Trophoblast cell (in vitro differentiated cells and primary cell): ENCODE measurements at regions not wholly inside any gene's neighbourhood (a gene's known extent, or its start where the extent isn't known, plus 50 kb on each side); places are given as distances from the start of the nearest gene placed in this dataset.
"Not testable (repeated sequence)": the region's sequence is repeated elsewhere in the genome, so short reads cannot be mapped to it uniquely, and the experiment has no call there.

ENCODE experiments used
- DNase-seq, 2 donors: peaks; one replicate each; pipeline ENCODE4 v3.0.0-alpha.2; 2016
- H2AFZ ChIP-seq: 2 replicates; pipeline ENCODE4 v1.6.1; 2013; ENCODE audit warnings: low read length, moderate library complexity, mild to moderate bottlenecking; ENCODE audit not compliant: insufficient read depth, poor library complexity
- H2AK5ac ChIP-seq: 2 replicates; pipeline ENCODE4 v1.6.1; 2013; ENCODE audit warnings: mild to moderate bottlenecking, low read length
- H2BK120ac ChIP-seq: 2 replicates; pipeline ENCODE4 v1.6.1; 2013; ENCODE audit warnings: low read length, mild to moderate bottlenecking, moderate library complexity; ENCODE audit not compliant: insufficient read depth, poor library complexity
- H2BK12ac ChIP-seq: 2 replicates; pipeline ENCODE4 v1.6.1; 2013; ENCODE audit warnings: mild to moderate bottlenecking, low read length, moderate library complexity
- H2BK5ac ChIP-seq: 2 replicates; pipeline ENCODE4 v1.6.1; 2013; ENCODE audit warnings: low read length, low read depth, moderate library complexity, mild to moderate bottlenecking; ENCODE audit not compliant: poor library complexity
- H3K14ac ChIP-seq: 2 replicates; pipeline ENCODE4 v1.6.1; 2013; ENCODE audit warnings: mild to moderate bottlenecking, low read length
- H3K18ac ChIP-seq: 2 replicates; pipeline ENCODE4 v1.6.1; 2013; ENCODE audit warnings: mild to moderate bottlenecking, low read length
- H3K23ac ChIP-seq: 2 replicates; pipeline ENCODE4 v1.6.1; 2013; ENCODE audit warnings: low read length
- H3K27ac ChIP-seq: 2 replicates; pipeline ENCODE4 v1.5.1; 2013; ENCODE audit warnings: low read depth, mild to moderate bottlenecking, inconsistent platforms, low read length, moderate library complexity
- H3K27me3 ChIP-seq: 2 replicates; pipeline ENCODE4 v1.6.1; 2013; ENCODE audit warnings: inconsistent platforms, mild to moderate bottlenecking, low read length, moderate library complexity; ENCODE audit not compliant: insufficient read depth
- H3K36me3 ChIP-seq, 2 experiments: 1 replicate in 1 of 2; 2 replicates in 1 of 2; pipeline ENCODE4 v1.6.1; 2013; ENCODE audit warnings: low read length in 2 of 2, mild to moderate bottlenecking in 2 of 2, moderate library complexity in 1 of 2; ENCODE audit not compliant: insufficient read depth in 2 of 2, control insufficient read depth in 1 of 2
- H3K4ac ChIP-seq: 2 replicates; pipeline ENCODE4 v1.6.1; 2013; ENCODE audit warnings: low read depth, mild to moderate bottlenecking, low read length, moderate library complexity
- H3K4me1 ChIP-seq, 2 experiments: 1 replicate in 1 of 2; 2 replicates in 1 of 2; pipeline ENCODE4 v1.6.1; 2013; ENCODE audit warnings: low read length in 2 of 2, mild to moderate bottlenecking in 2 of 2, moderate library complexity in 1 of 2; ENCODE audit not compliant: insufficient read depth in 2 of 2, control insufficient read depth in 1 of 2
- H3K4me2 ChIP-seq: 2 replicates; pipeline ENCODE4 v1.6.1; 2013; ENCODE audit warnings: inconsistent platforms, mild to moderate bottlenecking, low read length, moderate library complexity
- H3K4me3 ChIP-seq: 2 replicates; pipeline ENCODE4 v1.5.1; 2013; ENCODE audit warnings: mild to moderate bottlenecking, low read depth, low read length, inconsistent platforms
- H3K79me1 ChIP-seq: one replicate; pipeline ENCODE4 v1.6.1; 2013; ENCODE audit warnings: low read length
- H3K79me2 ChIP-seq: 2 replicates; pipeline ENCODE4 v1.6.1; 2013; ENCODE audit warnings: low read length, mild to moderate bottlenecking; ENCODE audit not compliant: control insufficient read depth, insufficient read depth, poor library complexity
- H3K9ac ChIP-seq: 2 replicates; pipeline ENCODE4 v1.6.1; 2013; ENCODE audit warnings: mild to moderate bottlenecking, low read length
- H3K9me3 ChIP-seq: 2 replicates; pipeline ENCODE4 v1.6.1; 2013; ENCODE audit warnings: low read depth, mild to moderate bottlenecking, control low read depth, inconsistent platforms, low read length; ENCODE audit not compliant: insufficient read depth
- H4K12ac ChIP-seq: 2 replicates; pipeline ENCODE4 v1.6.1; 2013; ENCODE audit warnings: low read depth, mild to moderate bottlenecking, low read length, moderate library complexity
- H4K8ac ChIP-seq: 2 replicates; pipeline ENCODE4 v1.6.1; 2013; ENCODE audit warnings: low read depth, mild to moderate bottlenecking, low read length, moderate library complexity
- H4K91ac ChIP-seq: one replicate; pipeline ENCODE4 v1.6.1; 2013; ENCODE audit warnings: low read depth, mild to moderate bottlenecking, low read length, moderate library complexity
- WGBS: extraction: QIAGEN DNeasy Blood & Tissue Kit; methylation state at CpG from one replicate; pipeline ENCODE4 v1.1.7; 2013; ENCODE audit warnings: missing lambda C conversion rate; ENCODE audit not compliant: insufficient read length, insufficient coverage; ENCODE audit errors: extremely low coverage; 5-methylcytosine and 5-hydroxymethylcytosine counted together

DNA sequence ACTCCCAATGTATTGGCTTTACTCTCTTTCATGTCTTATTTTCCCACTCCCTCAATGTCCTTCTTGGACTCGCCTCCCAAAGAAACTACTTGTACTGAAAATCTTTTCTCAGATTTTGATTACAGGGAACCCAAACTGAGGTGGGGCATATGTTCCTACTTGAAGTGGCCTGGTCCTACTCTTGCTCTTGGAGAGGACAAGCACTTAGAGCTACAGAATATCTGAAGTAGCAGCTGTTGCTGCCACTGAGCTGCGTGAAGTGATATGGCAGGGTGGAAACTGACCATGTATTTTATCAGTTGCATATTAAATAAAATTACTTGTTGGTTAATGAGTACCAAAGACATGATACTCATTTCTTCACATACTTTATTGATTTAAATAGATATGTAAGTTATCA is 129.5 kb downstream of the TSEN15 start:
- Histone ChIP-seq H3K9ac (no peak overlapping the region), H3K4ac (no peak overlapping the region)
- WGBS: no CpG with 5 or more reads among the region's 2 CpGs

DNA sequence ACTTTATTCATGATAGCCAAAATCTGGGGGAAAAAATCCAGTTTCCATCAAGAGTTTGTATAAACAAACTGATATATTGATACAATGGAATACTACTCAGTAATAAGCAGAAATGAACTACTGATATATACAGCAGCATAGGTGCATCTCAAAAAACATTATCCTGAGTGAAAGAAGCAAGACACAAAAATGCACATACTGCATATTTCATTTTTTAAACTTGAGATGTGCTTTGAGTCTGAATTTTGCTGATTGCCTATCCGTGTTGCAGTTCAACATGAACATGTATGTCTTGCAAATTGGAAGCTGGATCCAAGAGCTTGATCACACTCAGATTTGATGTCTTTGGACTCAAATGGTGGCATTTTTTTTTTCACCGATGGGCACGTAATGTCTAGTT is 132.4 kb downstream of the TSEN15 start:
- no peaks in the 10 kb centered on the region for H3K79me1 ChIP-seq
- no peak overlapping the region for H3K23ac ChIP-seq
- H3K4ac ChIP-seq: no peak overlapping the region
- no peaks in the 10 kb centered on the region for H3K36me3 ChIP-seq
- H2AFZ ChIP-seq: no peak overlapping the region
- H4K12ac ChIP-seq: no peak overlapping the region
- no peak overlapping the region for H2BK5ac ChIP-seq
- no peak overlapping the region for H3K14ac ChIP-seq
- H3K79me2 ChIP-seq: no peaks in the 10 kb centered on the region
- no peak overlapping the region for H2AK5ac ChIP-seq
- DNase-seq: no peak
- H3K4me1 ChIP-seq: no peaks in the 10 kb centered on the region
- no CpG with 5 or more reads among the region's 3 CpGs for WGBS
- H3K9me3 ChIP-seq: no peaks in the 10 kb centered on the region
- no peak overlapping the region for H3K4me2 ChIP-seq
- H4K91ac ChIP-seq: no peak overlapping the region
- H3K18ac ChIP-seq: no peak overlapping the region
- H3K9ac ChIP-seq: no peak overlapping the region
- H2BK12ac ChIP-seq: no peak overlapping the region
- no peaks in the 10 kb centered on the region for H3K27me3 ChIP-seq
- H2BK120ac ChIP-seq: no peak overlapping the region
- no peak overlapping the region for H3K4me3 ChIP-seq
- no peak overlapping the region for H4K8ac ChIP-seq
- H3K27ac ChIP-seq: no peak overlapping the region

More for the DNA sequence above, 129.5 kb downstream of the TSEN15 start:
- DNase-seq: no peak
- Histone ChIP-seq H3K4me3 (no peak overlapping the region), H4K91ac (no peak overlapping the region), H4K12ac (no peak overlapping the region), H3K36me3 (no peaks in the 10 kb centered on the region), H3K27me3 (no peaks in the 10 kb centered on the region), H2BK120ac (no peak overlapping the region), H3K14ac (no peak overlapping the region), H3K4me1 (no peaks in the 10 kb centered on the region), H3K79me2 (no peaks in the 10 kb centered on the region), H3K79me1 (no peaks in the 10 kb centered on the region), H2BK5ac (no peak overlapping the region), H3K18ac (no peak overlapping the region), H4K8ac (no peak overlapping the region), H2AK5ac (no peak overlapping the region), H3K9me3 (no peaks in the 10 kb centered on the region), H3K27ac (no peak overlapping the region), H3K4me2 (no peak overlapping the region), H2AFZ (no peak overlapping the region), H3K23ac (no peak overlapping the region), H2BK12ac (no peak overlapping the region)

DNA sequence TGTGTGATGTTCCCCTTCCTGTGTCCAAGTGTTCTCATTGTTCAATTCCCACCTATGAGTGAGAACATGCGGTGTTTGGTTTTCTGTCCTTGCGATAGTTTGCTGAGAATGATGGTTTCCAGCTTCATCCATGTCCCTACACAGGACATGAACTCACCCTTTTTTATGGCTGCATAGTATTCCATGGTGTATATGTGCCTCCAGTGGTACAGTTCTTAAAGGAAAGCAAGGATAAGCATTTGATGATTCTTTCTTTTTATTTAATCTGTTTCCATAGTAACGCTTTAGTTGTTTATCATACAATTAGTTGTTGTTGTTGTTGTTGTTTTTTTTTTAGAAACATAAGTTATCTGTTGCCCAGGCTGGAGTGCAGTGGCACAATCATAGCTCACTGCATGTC is 133.1 kb downstream of the TSEN15 start:
- H2BK12ac ChIP-seq, H2AFZ ChIP-seq, H3K36me3 ChIP-seq, H3K4me3 ChIP-seq, H3K4me2 ChIP-seq, H3K4me1 ChIP-seq, H3K4ac ChIP-seq, H3K9ac ChIP-seq, H4K91ac ChIP-seq, H3K27ac ChIP-seq, H3K18ac ChIP-seq, H4K8ac ChIP-seq, H3K9me3 ChIP-seq, H3K23ac ChIP-seq, H2BK5ac ChIP-seq, H3K14ac ChIP-seq, H2AK5ac ChIP-seq, H3K79me1 ChIP-seq, H3K27me3 ChIP-seq, H4K12ac ChIP-seq, H2BK120ac ChIP-seq, DNase-seq, H3K79me2 ChIP-seq: not testable (repeated sequence)
- no CpG with 5 or more reads among the region's 3 CpGs for WGBS

DNA sequence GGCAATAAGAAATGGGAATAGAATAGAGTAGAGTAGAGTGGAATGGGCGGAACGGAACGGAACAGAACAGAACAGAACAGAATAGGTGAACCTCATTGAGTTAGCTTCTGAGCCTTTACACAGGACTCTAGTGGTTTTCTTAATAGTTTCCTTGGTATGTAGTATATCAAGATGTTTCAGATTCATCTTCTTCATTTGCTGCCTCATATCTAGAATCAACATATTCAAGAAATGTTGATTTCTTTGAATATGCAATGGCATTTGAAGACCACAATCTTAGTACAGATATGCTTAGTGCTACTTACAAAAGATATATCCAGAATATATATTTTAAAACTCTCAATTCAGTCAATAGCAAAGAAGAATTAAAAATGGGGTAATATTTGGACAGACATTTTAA is 133.8 kb downstream of the TSEN15 start:
- Histone ChIP-seq H4K91ac (no peak overlapping the region), H3K4me2 (no peak overlapping the region), H3K9me3 (no peaks in the 10 kb centered on the region), H3K4me1 (no peaks in the 10 kb centered on the region), H3K18ac (no peak overlapping the region), H3K79me2 (no peaks in the 10 kb centered on the region), H3K36me3 (no peaks in the 10 kb centered on the region), H3K9ac (no peak overlapping the region), H3K79me1 (no peaks in the 10 kb centered on the region), H4K8ac (no peak overlapping the region), H4K12ac (no peak overlapping the region), H2BK120ac (no peak overlapping the region), H2BK12ac (no peak overlapping the region), H3K4ac (no peak overlapping the region), H3K27ac (no peak overlapping the region), H3K27me3 (no peaks in the 10 kb centered on the region), H3K14ac (no peak overlapping the region), H2AK5ac (no peak overlapping the region), H2BK5ac (no peak overlapping the region), H3K23ac (no peak overlapping the region), H3K4me3 (no peak overlapping the region), H2AFZ (no peak overlapping the region)
- WGBS: no CpG with 5 or more reads among the region's 3 CpGs
- peak in 1 of 2 donors; percentile 51 for DNase-seq

DNA sequence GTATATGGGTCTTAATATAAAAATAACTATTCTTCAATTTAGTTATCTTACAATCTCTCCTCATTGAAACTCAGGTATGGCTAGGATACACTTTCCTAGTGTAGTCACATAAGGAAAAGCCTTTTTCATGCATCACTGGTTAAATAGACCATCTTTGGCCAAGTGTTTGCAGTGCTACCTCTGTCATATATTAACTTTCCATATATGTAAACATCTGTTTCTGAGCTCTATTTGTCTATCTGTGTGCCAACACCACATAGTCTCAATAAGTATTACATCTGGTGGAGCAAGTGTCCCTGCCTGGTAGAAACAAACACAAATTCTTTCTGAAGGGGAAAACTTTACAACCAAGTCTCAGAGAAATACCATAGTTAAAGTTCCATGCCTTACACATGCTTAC is 134.6 kb downstream of the TSEN15 start:
- no peak overlapping the region for H2AFZ ChIP-seq
- no peak overlapping the region for H4K8ac ChIP-seq
- H3K18ac ChIP-seq: no peak overlapping the region
- H3K79me2 ChIP-seq: no peaks in the 10 kb centered on the region
- H3K9me3 ChIP-seq: no peaks in the 10 kb centered on the region
- no peak overlapping the region for H3K4me2 ChIP-seq
- no peak overlapping the region for H3K14ac ChIP-seq
- no peaks in the 10 kb centered on the region for H3K79me1 ChIP-seq
- no peak overlapping the region for H4K12ac ChIP-seq
- H3K23ac ChIP-seq: no peak overlapping the region
- H2BK120ac ChIP-seq: no peak overlapping the region
- no peak overlapping the region for H3K4me3 ChIP-seq
- H3K9ac ChIP-seq: no peak overlapping the region
- H3K27ac ChIP-seq: no peak overlapping the region
- DNase-seq: no peak
- H3K4me1 ChIP-seq: no peaks in the 10 kb centered on the region
- H3K27me3 ChIP-seq: no peaks in the 10 kb centered on the region
- no peak overlapping the region for H3K4ac ChIP-seq
- no peak overlapping the region for H2BK12ac ChIP-seq
- H3K36me3 ChIP-seq: no peaks in the 10 kb centered on the region
- no peak overlapping the region for H4K91ac ChIP-seq
- H2BK5ac ChIP-seq: no peak overlapping the region
- no peak overlapping the region for H2AK5ac ChIP-seq
